Mucosa of descending colon (tissue), 3 donors: ENCODE measurements at regions not wholly inside any gene's neighbourhood (a gene's known extent, or its start where the extent isn't known, plus 50 kb on each side); places are given as distances from the start of the nearest gene placed in this dataset.

Experiments
- ATAC-seq: fragments of 200-7000 bp; cut with Tn5 transposase; one replicate; pipeline ENCODE4 v1.9.1; 2020; ENCODE audit warnings: mild to moderate bottlenecking, moderate library complexity
- DNase-seq, 3 donors: peaks; one replicate each; pipeline ENCODE4 v3.0.0-alpha.2; 2020
- H3K36me3 ChIP-seq: fragments of 200-600 bp; one replicate; pipeline ENCODE4 v1.8.0; 2021; ENCODE audit warnings: low read depth, mild to moderate bottlenecking
- H3K4me1 ChIP-seq: fragments of 200-600 bp; one replicate; pipeline ENCODE4 v1.8.0; 2021; ENCODE audit warnings: low read depth, mild to moderate bottlenecking
- H3K4me3 ChIP-seq: fragments of 200-600 bp; one replicate; pipeline ENCODE4 v1.8.0; 2021; ENCODE audit warnings: mild to moderate bottlenecking
- H3K9me3 ChIP-seq: fragments of 200-600 bp; one replicate; pipeline ENCODE4 v1.8.0; 2021; ENCODE audit warnings: mild to moderate bottlenecking
- intact Hi-C, 2 donors: fragments of 100-400 bp; cut with DNase I in 1 of 2; cut with micrococcal nuclease in 1 of 2; formaldehyde crosslinking; loops; one replicate each; pipeline versions ENCODE4 v1.11.0 to v1.11.1; 2022; cut with DNase I, micrococcal nuclease
- TF ChIP-seq, protein P1 (sequence below): fragments of 200-600 bp; IDR thresholded peaks from one replicate; pipeline ENCODE4 v1.8.0; 2022; ENCODE audit warnings: antibody characterized with exemption, mild to moderate bottlenecking
- donor health status: DM: no; HTN: no; CAD: no; lungs with moderate emphysema.
- donor health status: DM: no; HTN: no; CAD: no.
- donor health status: DM: no; HTN: yes; CAD: no.

DNA sequence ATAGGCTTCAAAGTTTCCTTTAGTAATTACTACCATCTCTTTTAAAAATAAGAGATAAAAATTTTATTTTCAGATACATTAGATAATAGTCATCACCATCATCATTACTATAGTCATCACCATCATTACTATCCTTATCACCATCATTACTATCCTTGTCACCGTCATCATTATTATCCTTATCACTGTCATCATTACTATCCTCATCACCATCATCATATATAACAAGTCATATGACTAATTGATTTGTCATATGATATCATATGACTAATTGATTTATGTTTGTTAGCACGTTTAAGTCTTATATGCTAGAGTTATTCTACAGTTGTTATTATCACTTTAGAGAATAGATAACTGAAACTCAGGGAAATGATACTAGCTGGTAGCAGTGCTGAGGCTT is 382.1 kb upstream of the CDH18 start:
- peaks cover 27% of the 10 kb centered on the region for H3K9me3 ChIP-seq
- H3K4me3 ChIP-seq: no peak overlapping the region
- H3K4me1 ChIP-seq: no peaks in the 10 kb centered on the region
- ATAC-seq (no peak), DNase-seq (no peak)
- intact Hi-C loops: no loop called here
- H3K36me3 ChIP-seq: no peaks in the 10 kb centered on the region
- TF ChIP-seq, protein P1, sequence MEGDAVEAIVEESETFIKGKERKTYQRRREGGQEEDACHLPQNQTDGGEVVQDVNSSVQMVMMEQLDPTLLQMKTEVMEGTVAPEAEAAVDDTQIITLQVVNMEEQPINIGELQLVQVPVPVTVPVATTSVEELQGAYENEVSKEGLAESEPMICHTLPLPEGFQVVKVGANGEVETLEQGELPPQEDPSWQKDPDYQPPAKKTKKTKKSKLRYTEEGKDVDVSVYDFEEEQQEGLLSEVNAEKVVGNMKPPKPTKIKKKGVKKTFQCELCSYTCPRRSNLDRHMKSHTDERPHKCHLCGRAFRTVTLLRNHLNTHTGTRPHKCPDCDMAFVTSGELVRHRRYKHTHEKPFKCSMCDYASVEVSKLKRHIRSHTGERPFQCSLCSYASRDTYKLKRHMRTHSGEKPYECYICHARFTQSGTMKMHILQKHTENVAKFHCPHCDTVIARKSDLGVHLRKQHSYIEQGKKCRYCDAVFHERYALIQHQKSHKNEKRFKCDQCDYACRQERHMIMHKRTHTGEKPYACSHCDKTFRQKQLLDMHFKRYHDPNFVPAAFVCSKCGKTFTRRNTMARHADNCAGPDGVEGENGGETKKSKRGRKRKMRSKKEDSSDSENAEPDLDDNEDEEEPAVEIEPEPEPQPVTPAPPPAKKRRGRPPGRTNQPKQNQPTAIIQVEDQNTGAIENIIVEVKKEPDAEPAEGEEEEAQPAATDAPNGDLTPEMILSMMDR: no peak

- intact Hi-C loops: no loop called here
- no peak overlapping the region for H3K4me3 ChIP-seq
- peaks cover 27% of the 10 kb centered on the region for H3K9me3 ChIP-seq
- TF ChIP-seq, protein P1: no peak
- H3K36me3 ChIP-seq: no peaks in the 10 kb centered on the region
- DNase-seq: no peak
- ATAC-seq: no peak
- H3K4me1 ChIP-seq: no peaks in the 10 kb centered on the region
Measured at GRCh38 chr5:20369518-20369885, 381.5 kb upstream of the CDH18 start.

DNA sequence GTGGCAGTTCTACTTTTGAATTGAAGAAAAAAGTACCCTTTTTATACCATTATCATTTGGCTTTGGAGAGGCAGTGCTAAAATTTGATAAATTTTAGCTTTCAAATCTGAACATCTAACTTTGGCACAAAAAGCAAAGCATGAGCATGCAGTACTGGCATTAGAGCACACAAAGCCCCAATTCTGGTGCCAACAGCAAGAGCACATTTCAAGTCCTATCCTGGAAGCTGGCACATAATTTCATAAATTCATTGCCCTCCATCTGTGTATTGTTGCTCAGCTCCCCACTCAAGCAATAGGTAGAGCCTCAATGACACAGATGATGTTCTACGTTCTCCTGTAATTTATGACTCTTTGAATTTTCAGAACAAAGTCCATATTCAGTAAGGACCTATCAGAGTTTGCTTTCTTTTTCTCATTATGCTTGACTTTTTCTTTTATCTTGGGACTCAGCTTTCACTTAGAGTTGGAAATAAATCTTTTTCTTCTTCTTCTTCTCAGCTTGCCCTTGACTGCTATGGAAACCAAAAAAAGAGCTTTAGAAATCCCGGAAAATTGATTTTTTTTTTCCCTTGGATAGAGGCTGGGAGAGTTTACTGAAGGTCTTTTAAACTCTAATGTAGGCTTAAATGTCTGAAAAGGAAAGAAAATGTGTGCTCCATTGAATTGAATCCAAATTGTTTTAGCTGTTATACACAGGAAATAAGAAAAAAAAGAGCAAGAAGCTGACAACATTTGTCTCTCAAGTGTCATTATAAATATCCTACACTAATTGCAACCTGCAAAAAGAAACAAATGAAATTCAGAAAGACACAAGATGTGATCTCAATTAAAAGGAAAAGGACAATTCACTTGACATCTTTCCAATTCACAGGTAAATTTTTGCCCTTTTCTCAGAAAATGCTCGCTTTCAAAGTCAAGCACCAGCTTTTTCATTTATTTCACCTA is 380.8 kb upstream of the CDH18 start:
- Histone ChIP-seq H3K4me1 (no peaks in the 10 kb centered on the region), H3K36me3 (no peaks in the 10 kb centered on the region), H3K9me3 (peaks cover 27% of the 10 kb centered on the region), H3K4me3 (no peak overlapping the region)
- DNase-seq (no peak), ATAC-seq (no peak)
- intact Hi-C loops: no loop called here
- TF ChIP-seq, protein P1: no peak

DNA sequence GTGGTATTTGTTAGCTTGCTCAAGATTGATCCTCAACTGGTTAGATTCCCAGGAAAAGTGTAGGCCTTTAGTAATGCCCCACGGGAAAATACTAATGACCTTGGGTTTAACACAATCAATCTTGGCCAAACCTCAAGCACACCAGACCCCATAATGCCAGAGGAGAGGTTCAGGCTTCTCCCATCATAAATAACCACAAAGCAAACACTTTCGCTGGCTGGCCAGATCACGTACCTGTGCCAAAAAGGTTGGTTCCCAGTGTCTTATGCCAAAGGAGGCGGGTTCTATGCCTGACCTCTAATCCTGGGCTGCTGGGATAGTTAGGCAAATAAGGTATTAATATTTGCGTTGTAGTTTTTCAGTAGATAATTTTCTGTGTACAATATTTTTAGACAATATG is 379.2 kb upstream of the CDH18 start:
- H3K4me1 ChIP-seq: no peaks in the 10 kb centered on the region
- TF ChIP-seq, protein P1: no peak
- H3K9me3 ChIP-seq: peaks cover 20% of the 10 kb centered on the region
- no peaks in the 10 kb centered on the region for H3K36me3 ChIP-seq
- no peak overlapping the region for H3K4me3 ChIP-seq
- ATAC-seq (no peak), DNase-seq (no peak)
- intact Hi-C loops: no loop called here

DNA sequence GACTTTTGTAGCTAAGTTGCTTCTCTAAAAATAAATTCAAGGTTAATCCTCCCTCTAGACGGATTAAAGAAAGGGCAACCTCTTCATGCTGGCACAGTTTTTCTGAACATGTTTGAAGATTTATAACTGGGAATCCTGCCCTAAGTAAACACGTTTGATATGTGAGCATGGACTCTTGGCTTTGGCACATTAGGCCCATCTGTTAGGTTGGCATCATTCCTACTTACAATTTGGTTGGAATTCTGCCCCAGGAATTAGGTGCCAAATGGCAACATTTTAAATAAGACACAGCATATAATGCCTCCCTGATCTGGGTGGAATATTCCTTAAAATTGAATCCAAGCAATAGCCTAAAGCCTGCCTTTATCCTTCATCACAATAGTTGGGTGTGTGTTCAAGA is 372.3 kb upstream of the CDH18 start:
- no peak overlapping the region for H3K4me3 ChIP-seq
- H3K9me3 ChIP-seq: peaks cover 3% of the 10 kb centered on the region
- DNase-seq: no peak
- ATAC-seq: no peak
- no peaks in the 10 kb centered on the region for H3K4me1 ChIP-seq
- TF ChIP-seq, protein P1: no peak
- intact Hi-C loops: no loop called here
- no peaks in the 10 kb centered on the region for H3K36me3 ChIP-seq
